ENCODE measurements at regions not wholly inside any gene's neighbourhood (a gene's known extent, or its start where the extent isn't known, plus 50 kb on each side); places are given as distances from the start of the nearest gene placed in this dataset.

DNA sequence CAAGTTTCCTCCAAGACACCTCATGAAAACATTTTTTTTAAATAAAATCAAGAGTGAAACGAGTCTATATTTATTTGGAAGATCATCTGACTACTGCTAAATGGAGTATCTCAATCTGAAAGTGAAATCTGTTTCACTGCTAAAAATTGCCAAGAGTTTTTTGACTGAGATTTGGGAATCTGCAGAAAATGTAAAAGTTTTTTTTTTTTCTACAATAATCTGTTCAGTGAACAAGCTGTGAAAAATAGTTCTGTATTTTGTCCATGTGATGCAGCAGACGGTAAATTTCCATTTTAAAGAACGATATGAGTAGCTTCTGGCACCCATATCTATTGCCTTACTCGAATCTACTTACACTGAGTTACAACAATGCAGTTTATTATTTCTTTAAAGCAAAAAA lies 519.7 kb downstream of the PLCL1 start:
- TF ChIP-seq, protein P1, sequence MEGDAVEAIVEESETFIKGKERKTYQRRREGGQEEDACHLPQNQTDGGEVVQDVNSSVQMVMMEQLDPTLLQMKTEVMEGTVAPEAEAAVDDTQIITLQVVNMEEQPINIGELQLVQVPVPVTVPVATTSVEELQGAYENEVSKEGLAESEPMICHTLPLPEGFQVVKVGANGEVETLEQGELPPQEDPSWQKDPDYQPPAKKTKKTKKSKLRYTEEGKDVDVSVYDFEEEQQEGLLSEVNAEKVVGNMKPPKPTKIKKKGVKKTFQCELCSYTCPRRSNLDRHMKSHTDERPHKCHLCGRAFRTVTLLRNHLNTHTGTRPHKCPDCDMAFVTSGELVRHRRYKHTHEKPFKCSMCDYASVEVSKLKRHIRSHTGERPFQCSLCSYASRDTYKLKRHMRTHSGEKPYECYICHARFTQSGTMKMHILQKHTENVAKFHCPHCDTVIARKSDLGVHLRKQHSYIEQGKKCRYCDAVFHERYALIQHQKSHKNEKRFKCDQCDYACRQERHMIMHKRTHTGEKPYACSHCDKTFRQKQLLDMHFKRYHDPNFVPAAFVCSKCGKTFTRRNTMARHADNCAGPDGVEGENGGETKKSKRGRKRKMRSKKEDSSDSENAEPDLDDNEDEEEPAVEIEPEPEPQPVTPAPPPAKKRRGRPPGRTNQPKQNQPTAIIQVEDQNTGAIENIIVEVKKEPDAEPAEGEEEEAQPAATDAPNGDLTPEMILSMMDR (IDR thresholded peaks at IDR 0.05; ENCODE audit: poor library complexity), result no peak
- TF ChIP-seq EZH2phosphoT487 (IDR thresholded peaks at IDR 0.05; ENCODE audit: low read depth, severe bottlenecking, unreplicated experiment), result no peak

Measured in hepatocyte (in vitro differentiated cells).